CD14-positive monocyte (primary cell): ENCODE measurements at regions not wholly inside any gene's neighbourhood (a gene's known extent, or its start where the extent isn't known, plus 50 kb on each side); places are given as distances from the start of the nearest gene placed in this dataset.

ENCODE experiments used
- DNase-seq, 3 donors: peaks; one replicate each; pipeline ENCODE4 v3.0.0-alpha.2; 2011 to 2022
- H2AFZ ChIP-seq: 2 replicates; pipeline ENCODE4 v1.6.0; 2012; ENCODE audit warnings: mild to moderate bottlenecking, low read depth, low read length, inconsistent platforms; ENCODE audit not compliant: insufficient read depth, poor library complexity, severe bottlenecking
- H3K27ac ChIP-seq, 2 donors: 1 replicate in 1 of 2; 2 replicates in 1 of 2; pipeline ENCODE4 v1.5.1; 2012 to 2013; ENCODE audit warnings: low read length in 2 of 2, control low read depth in 1 of 2, inconsistent platforms in 1 of 2, low read depth in 1 of 2, mild to moderate bottlenecking in 1 of 2
- H3K27me3 ChIP-seq, 2 donors: one replicate each; pipeline versions ENCODE4 v1.6.0 to v1.6.1; 2011 to 2013; ENCODE audit warnings: low read length in 2 of 2; ENCODE audit not compliant: control insufficient read depth in 2 of 2, insufficient read depth in 2 of 2
- H3K36me3 ChIP-seq, 2 donors: replicated peaks in 1 of 2; 1 replicate in 1 of 2; 2 replicates in 1 of 2; pipeline versions ENCODE4 v1.5.1 to v1.6.1; 2012 to 2013; ENCODE audit warnings: low read length in 2 of 2, control low read depth in 1 of 2, inconsistent platforms in 1 of 2, mild to moderate bottlenecking in 1 of 2; ENCODE audit not compliant: insufficient read depth in 2 of 2, control insufficient read depth in 1 of 2
- H3K4me1 ChIP-seq, 2 donors: 1 replicate in 1 of 2; 2 replicates in 1 of 2; pipeline versions ENCODE4 v1.5.1 to v1.6.1; 2012 to 2013; ENCODE audit warnings: low read length in 2 of 2, control low read depth in 1 of 2, inconsistent platforms in 1 of 2, mild to moderate bottlenecking in 1 of 2, moderate library complexity in 1 of 2; ENCODE audit not compliant: insufficient read depth in 2 of 2, control insufficient read depth in 1 of 2
- H3K4me2 ChIP-seq: replicated peaks from 2 replicates; pipeline ENCODE3; 2012; ENCODE audit warnings: low read length, moderate library complexity, mild to moderate bottlenecking; ENCODE audit not compliant: poor library complexity, severe bottlenecking; ENCODE audit errors: extremely low read depth
- H3K4me3 ChIP-seq, 3 experiments: fragments of 200-600 bp in 1 of 3; sonication (generic) in 1 of 3; replicated peaks in 1 of 3; 1 replicate in 2 of 3; 2 replicates in 1 of 3; pipeline ENCODE4 v1.5.1; 2011 to 2013; ENCODE audit warnings: low read length in 3 of 3, mild to moderate bottlenecking in 3 of 3, control low read depth in 2 of 3, low read depth in 2 of 3, inconsistent platforms in 1 of 3, moderate library complexity in 1 of 3
- H3K79me2 ChIP-seq: 2 replicates; pipeline ENCODE4 v1.6.0; 2012; ENCODE audit warnings: mild to moderate bottlenecking, control low read depth, inconsistent platforms, low read length, moderate library complexity; ENCODE audit not compliant: insufficient read depth
- H3K9ac ChIP-seq: 2 replicates; pipeline ENCODE4 v1.6.0; 2017; ENCODE audit warnings: low read length, mild to moderate bottlenecking; ENCODE audit not compliant: insufficient read depth, poor library complexity, severe bottlenecking
- H3K9me3 ChIP-seq, 2 donors: replicated peaks in 1 of 2; 1 replicate in 1 of 2; 2 replicates in 1 of 2; pipeline versions ENCODE4 v1.5.1 to v1.6.1; 2012 to 2013; ENCODE audit warnings: low read length in 2 of 2, control low read depth in 1 of 2; ENCODE audit not compliant: control insufficient read depth in 1 of 2, insufficient read depth in 1 of 2
- H4K20me1 ChIP-seq: 2 replicates; pipeline ENCODE4 v1.6.0; 2012; ENCODE audit warnings: mild to moderate bottlenecking, low read length, control low read depth, moderate library complexity; ENCODE audit not compliant: insufficient read depth
- H3K27ac Mint-ChIP-seq, 7 donors: one replicate each; pipeline ENCODE4 v1.8.0; 2020; ENCODE audit warnings: mild to moderate bottlenecking in 7 of 7, mixed read lengths in 7 of 7, moderate library complexity in 6 of 7, inconsistent platforms in 2 of 7
- H3K27me3 Mint-ChIP-seq, 3 donors: one replicate each; pipeline ENCODE4 v1.8.0; 2021 to 2022; ENCODE audit warnings: low read depth in 3 of 3, mild to moderate bottlenecking in 3 of 3, mixed read lengths in 3 of 3, moderate library complexity in 3 of 3, inconsistent platforms in 1 of 3
- H3K36me3 Mint-ChIP-seq, 2 donors: one replicate each; pipeline ENCODE4 v1.8.0; 2020; ENCODE audit warnings: mixed read lengths in 2 of 2, inconsistent platforms in 1 of 2, mild to moderate bottlenecking in 1 of 2
- H3K4me1 Mint-ChIP-seq: one replicate; pipeline ENCODE4 v1.8.0; 2020; ENCODE audit warnings: mild to moderate bottlenecking, mixed read lengths
- H3K4me3 Mint-ChIP-seq, 2 donors: one replicate each; pipeline ENCODE4 v1.8.0; 2020; ENCODE audit warnings: mild to moderate bottlenecking in 2 of 2, mixed read lengths in 2 of 2, moderate library complexity in 1 of 2
- H3K9me3 Mint-ChIP-seq, 7 donors: one replicate each; pipeline ENCODE4 v1.8.0; 2020 to 2022; ENCODE audit warnings: mixed read lengths in 7 of 7, mild to moderate bottlenecking in 6 of 7, moderate library complexity in 6 of 7, inconsistent platforms in 2 of 7
- CTCF ChIP-seq: fragments of 200-600 bp; IDR thresholded peaks from one replicate; pipeline ENCODE4 v1.8.0; 2022; ENCODE audit warnings: antibody characterized with exemption, mild to moderate bottlenecking
- WGBS: methylation state at CpG from one replicate; pipeline ENCODE4 v1.1.5; 2013; ENCODE audit warnings: missing lambda C conversion rate; ENCODE audit not compliant: insufficient coverage; 5-methylcytosine and 5-hydroxymethylcytosine counted together
- intact Hi-C, 2 donors: fragments of 100-400 bp; cut with micrococcal nuclease; formaldehyde crosslinking; loops; one replicate each; pipeline versions ENCODE4 v1.15.0 to v1.15.1; 2023

GRCh38 chr17:56045872-56046271, 107.4 kb upstream of the ANKFN1 start:
- peaks cover 11 to 21% (median 18%) of the 10 kb centered on the region in 3 donors for H3K27me3 Mint-ChIP-seq
- intact Hi-C loops, result no loop called here
- peak overlapping the region in 1 of 2 donors; percentile 44 for H3K4me3 Mint-ChIP-seq

GRCh38 chr17:56047331-56047730, 105.9 kb upstream of the ANKFN1 start:
- Histone ChIP-seq H3K4me1 (no peaks in the 10 kb centered on the region), H3K4me2 (no peak overlapping the region), H3K79me2 (no peaks in the 10 kb centered on the region), H3K9me3 (no peaks in the 10 kb centered on the region), H3K27me3 (peaks cover 8 to 18% of the 10 kb centered on the region in 2 donors), H4K20me1 (no peaks in the 10 kb centered on the region), H3K9ac (no peak overlapping the region), H3K27ac (no peak overlapping the region), H3K4me3 (no peak overlapping the region), H2AFZ (no peak overlapping the region), H3K36me3 (no peaks in the 10 kb centered on the region)
- Mint-ChIP-seq H3K27me3 (peaks cover 8 to 18% (median 18%) of the 10 kb centered on the region in 3 donors), H3K4me1 (no peaks in the 10 kb centered on the region), H3K9me3 (peaks cover 0 to 3% (median 0%) of the 10 kb centered on the region in 7 donors), H3K36me3 (no peaks in the 10 kb centered on the region), H3K27ac (no peak overlapping the region), H3K4me3 (peak overlapping the region in 1 of 2 donors; percentile 29)
- no peak for DNase-seq
- 80% methylated on average over 4 of the region's 5 CpGs for WGBS
- TF ChIP-seq CTCF, result no peak
- intact Hi-C loops, result no loop called here

More at GRCh38 chr17:56045872-56046271, 107.4 kb upstream of the ANKFN1 start:
- Histone ChIP-seq H3K9me3 (no peaks in the 10 kb centered on the region), H3K79me2 (no peaks in the 10 kb centered on the region), H3K36me3 (no peaks in the 10 kb centered on the region), H3K4me2 (no peak overlapping the region), H4K20me1 (no peaks in the 10 kb centered on the region), H2AFZ (no peak overlapping the region), H3K27me3 (peaks cover 9 to 18% of the 10 kb centered on the region in 2 donors), H3K27ac (no peak overlapping the region), H3K9ac (no peak overlapping the region), H3K4me1 (no peaks in the 10 kb centered on the region), H3K4me3 (no peak overlapping the region)
- WGBS, result 71% methylated on average over 7 of the region's 9 CpGs
- TF ChIP-seq CTCF, result no peak
- no peaks in the 10 kb centered on the region for H3K36me3 Mint-ChIP-seq
- no peak for DNase-seq
- H3K9me3 Mint-ChIP-seq, result no peaks in the 10 kb centered on the region
- no peak overlapping the region for H3K27ac Mint-ChIP-seq
- H3K4me1 Mint-ChIP-seq, result no peaks in the 10 kb centered on the region
